ENCODE measurements at regions not wholly inside any gene's neighbourhood (a gene's known extent, or its start where the extent isn't known, plus 50 kb on each side); places are given as distances from the start of the nearest gene placed in this dataset.

GRCh38 chr5:5645891-5646290 lies 223.4 kb downstream of the ICE1 start:
- POLR2A ChIA-PET, result no interaction called here
- Histone ChIP-seq H3K9me1 (replicated peaks; ENCODE audit: control insufficient read depth, extremely low read depth, insufficient read depth, low read length) (no peaks in the 10 kb centered on the region), H3K4me3 (replicated peaks in 1 of 3; ENCODE audit: insufficient read depth in 1 of 3, low read depth in 1 of 3, low read length in 3 of 3) (no peak overlapping the region), H2AFZ (ENCODE audit: low read depth, low read length) (no peak overlapping the region), H3K4me2 (ENCODE audit: insufficient read depth, low read length) (no peak overlapping the region), H3K4me1 (ENCODE audit: control insufficient read depth, extremely low read depth, insufficient read depth, low read length) (no peaks in the 10 kb centered on the region), H3K27me3 (ENCODE audit: control insufficient read depth in 2 of 2, insufficient read depth in 2 of 2, low read length in 2 of 2) (no peaks in the 10 kb centered on the region), H4K20me1 (replicated peaks; ENCODE audit: control insufficient read depth, extremely low read depth, insufficient read depth, low read length) (no peaks in the 10 kb centered on the region), H3K9ac (replicated peaks; ENCODE audit: extremely low read depth, insufficient read depth, low read length) (no peak overlapping the region), H3K36me3 (ENCODE audit: control insufficient read depth in 2 of 2, extremely low read depth in 1 of 2, insufficient read depth in 2 of 2, low read length in 2 of 2) (no peaks in the 10 kb centered on the region), H3K9me3 (replicated peaks; ENCODE audit: control insufficient read depth, insufficient read depth, low read length) (peaks cover 10% of the 10 kb centered on the region), H3K27ac (ENCODE audit: insufficient read depth, low read depth, low read length) (no peak overlapping the region), H3K79me2 (ENCODE audit: control insufficient read depth, insufficient read depth, low read length) (no peaks in the 10 kb centered on the region)
- DNase-seq (ENCODE audit: low read depth, low spot score) (no peak), FAIRE-seq (no peak)
- CTCF ChIA-PET, result no interaction called here
- TF ChIP-seq FOS (IDR thresholded peaks at IDR 0.05; ENCODE audit: borderline replicate concordance, insufficient read depth, low read length) (no peak), JUN (IDR thresholded peaks at IDR 0.05; ENCODE audit: borderline replicate concordance, insufficient read depth, insufficient read length, low read depth) (no peak)
- intact Hi-C loops (cut with micrococcal nuclease), result no loop called here
- dilution Hi-C loops (cut with MboI; ENCODE audit: extremely low pct_ligation_motif_present, low sequenced_read_pairs), result no loop called here
- no TSS peak for BruUV-seq (replicated peaks)

GRCh38 chr5:5645198-5645597 lies 222.7 kb downstream of the ICE1 start:
- no peak overlapping the region for H3K4me2 ChIP-seq (ENCODE audit: insufficient read depth, low read length)
- no peaks in the 10 kb centered on the region for H3K27me3 ChIP-seq (ENCODE audit: control insufficient read depth in 2 of 2, insufficient read depth in 2 of 2, low read length in 2 of 2)
- BruUV-seq (replicated peaks), result no TSS peak
- H3K9me1 ChIP-seq (replicated peaks; ENCODE audit: control insufficient read depth, extremely low read depth, insufficient read depth, low read length), result no peaks in the 10 kb centered on the region
- H3K9ac ChIP-seq (replicated peaks; ENCODE audit: extremely low read depth, insufficient read depth, low read length), result no peak overlapping the region
- no peak overlapping the region for H2AFZ ChIP-seq (ENCODE audit: low read depth, low read length)
- no peak overlapping the region for H3K27ac ChIP-seq (ENCODE audit: insufficient read depth, low read depth, low read length)
- CTCF ChIA-PET, result no interaction called here
- H3K36me3 ChIP-seq (ENCODE audit: control insufficient read depth in 2 of 2, extremely low read depth in 1 of 2, insufficient read depth in 2 of 2, low read length in 2 of 2), result no peaks in the 10 kb centered on the region
- peaks cover 10% of the 10 kb centered on the region for H3K9me3 ChIP-seq (replicated peaks; ENCODE audit: control insufficient read depth, insufficient read depth, low read length)
- no peak for DNase-seq (ENCODE audit: low read depth, low spot score)
- no peaks in the 10 kb centered on the region for H4K20me1 ChIP-seq (replicated peaks; ENCODE audit: control insufficient read depth, extremely low read depth, insufficient read depth, low read length)
- FAIRE-seq, result no peak
- intact Hi-C loops (cut with micrococcal nuclease), result no loop called here
- dilution Hi-C loops (cut with MboI; ENCODE audit: extremely low pct_ligation_motif_present, low sequenced_read_pairs), result no loop called here
- no peaks in the 10 kb centered on the region for H3K79me2 ChIP-seq (ENCODE audit: control insufficient read depth, insufficient read depth, low read length)
- H3K4me1 ChIP-seq (ENCODE audit: control insufficient read depth, extremely low read depth, insufficient read depth, low read length), result no peaks in the 10 kb centered on the region
- TF ChIP-seq POLR2AphosphoS5 (IDR thresholded peaks at IDR 0.05; ENCODE audit: insufficient read depth, low read depth, low read length), result no peak
- TF ChIP-seq GATA2 (IDR thresholded peaks at IDR 0.05; ENCODE audit: insufficient read depth, insufficient read length, low read depth, low read length), result no peak
- no peak for TF ChIP-seq CTCF (IDR thresholded peaks at IDR 0.05; ENCODE audit: extremely low read depth in 1 of 2, insufficient read depth in 1 of 2, low read depth in 1 of 2, low read length in 2 of 2)
- no peak for TF ChIP-seq MYC (IDR thresholded peaks at IDR 0.05; ENCODE audit: low read depth, low read length)
- TF ChIP-seq POLR2A (IDR thresholded peaks at IDR 0.05; ENCODE audit: low read depth, low read length), result no peak
- no peak for TF ChIP-seq FOS (IDR thresholded peaks at IDR 0.05; ENCODE audit: borderline replicate concordance, insufficient read depth, low read length)
- no peak for TF ChIP-seq EZH2 (IDR thresholded peaks at IDR 0.05; ENCODE audit: borderline replicate concordance, low read depth, low read length, severe bottlenecking)
- TF ChIP-seq JUN (IDR thresholded peaks at IDR 0.05; ENCODE audit: borderline replicate concordance, insufficient read depth, insufficient read length, low read depth), result no peak
- TF ChIP-seq MAX (IDR thresholded peaks at IDR 0.05; ENCODE audit: insufficient read depth, insufficient read length), result no peak
- no peak overlapping the region for H3K4me3 ChIP-seq (replicated peaks in 1 of 3; ENCODE audit: insufficient read depth in 1 of 3, low read depth in 1 of 3, low read length in 3 of 3)
- POLR2A ChIA-PET, result no interaction called here
